ENCODE measurements at regions not wholly inside any gene's neighbourhood (a gene's known extent, or its start where the extent isn't known, plus 50 kb on each side); places are given as distances from the start of the nearest gene placed in this dataset.

DNA sequence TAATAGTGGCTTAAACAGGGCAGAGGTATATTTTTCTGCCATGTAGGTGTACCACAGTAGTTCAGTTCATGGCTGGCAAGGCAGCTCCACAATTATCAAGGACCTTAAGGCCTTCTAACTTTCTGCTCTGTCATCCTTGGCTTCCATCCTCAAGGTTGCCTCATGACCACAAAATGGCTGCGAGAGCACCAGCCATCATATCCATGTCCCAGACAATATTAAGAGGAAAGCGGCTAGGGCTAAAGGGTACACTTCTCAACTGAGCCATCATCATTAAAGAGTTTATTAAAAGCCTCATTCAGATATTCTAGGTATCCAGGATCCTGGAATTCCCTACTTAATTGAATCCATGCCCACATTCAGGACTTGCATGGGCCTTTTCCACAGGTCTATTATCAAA, 62.7 kb upstream of the MRI1 start:
- TF ChIP-seq, protein P1, sequence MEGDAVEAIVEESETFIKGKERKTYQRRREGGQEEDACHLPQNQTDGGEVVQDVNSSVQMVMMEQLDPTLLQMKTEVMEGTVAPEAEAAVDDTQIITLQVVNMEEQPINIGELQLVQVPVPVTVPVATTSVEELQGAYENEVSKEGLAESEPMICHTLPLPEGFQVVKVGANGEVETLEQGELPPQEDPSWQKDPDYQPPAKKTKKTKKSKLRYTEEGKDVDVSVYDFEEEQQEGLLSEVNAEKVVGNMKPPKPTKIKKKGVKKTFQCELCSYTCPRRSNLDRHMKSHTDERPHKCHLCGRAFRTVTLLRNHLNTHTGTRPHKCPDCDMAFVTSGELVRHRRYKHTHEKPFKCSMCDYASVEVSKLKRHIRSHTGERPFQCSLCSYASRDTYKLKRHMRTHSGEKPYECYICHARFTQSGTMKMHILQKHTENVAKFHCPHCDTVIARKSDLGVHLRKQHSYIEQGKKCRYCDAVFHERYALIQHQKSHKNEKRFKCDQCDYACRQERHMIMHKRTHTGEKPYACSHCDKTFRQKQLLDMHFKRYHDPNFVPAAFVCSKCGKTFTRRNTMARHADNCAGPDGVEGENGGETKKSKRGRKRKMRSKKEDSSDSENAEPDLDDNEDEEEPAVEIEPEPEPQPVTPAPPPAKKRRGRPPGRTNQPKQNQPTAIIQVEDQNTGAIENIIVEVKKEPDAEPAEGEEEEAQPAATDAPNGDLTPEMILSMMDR (conservative IDR thresholded peaks at IDR 0.05; ENCODE audit: low read depth, low read length): no peak
- no peak for TF ChIP-seq EZH2 (IDR thresholded peaks at IDR 0.05; ENCODE audit: borderline replicate concordance, low read depth, low read length, poor library complexity, severe bottlenecking)
